Ascending aorta (tissue), 2 donors: ENCODE measurements at regions not wholly inside any gene's neighbourhood (a gene's known extent, or its start where the extent isn't known, plus 50 kb on each side); places are given as distances from the start of the nearest gene placed in this dataset.

Source experiments
- DNase-seq, 2 donors: peaks; one replicate each; pipeline ENCODE4 v3.0.0-alpha.2; 2019; ENCODE audit warnings: low spot score in 2 of 2
- H3K27ac ChIP-seq, 2 donors: fragments of 200-600 bp; sonication (generic); one replicate each; pipeline ENCODE4 v1.5.1; 2016 to 2017; ENCODE audit warnings: mild to moderate bottlenecking in 1 of 2
- H3K27me3 ChIP-seq: fragments of 200-600 bp; sonication (generic); one replicate; pipeline ENCODE4 v1.5.1; 2017
- H3K36me3 ChIP-seq, 2 donors: fragments of 200-600 bp; sonication (generic); one replicate each; pipeline ENCODE4 v1.5.1; 2016
- H3K4me1 ChIP-seq, 2 donors: fragments of 200-600 bp; sonication (generic); one replicate each; pipeline ENCODE4 v1.5.1; 2016 to 2017; ENCODE audit warnings: mild to moderate bottlenecking in 1 of 2
- H3K4me3 ChIP-seq, 2 donors: fragments of 200-600 bp; sonication (generic); one replicate each; pipeline ENCODE4 v1.5.1; 2016 to 2017; ENCODE audit warnings: mild to moderate bottlenecking in 1 of 2
- H3K9me3 ChIP-seq, 2 donors: fragments of 200-600 bp; sonication (generic); one replicate each; pipeline ENCODE4 v1.5.1; 2016
- intact Hi-C: fragments of 100-400 bp; cut with DNase I; formaldehyde crosslinking; loops from one replicate; pipeline ENCODE4 v1.15.1; 2023
- TF ChIP-seq, protein P1 (sequence below), 3 experiments: fragments of 200-600 bp in 2 of 3; fragments of 450-650 bp in 1 of 3; sonication (generic) in 2 of 3; IDR thresholded peaks; one replicate each; pipeline ENCODE4 v1.5.1; 2016 to 2019; ENCODE audit warnings: antibody characterized with exemption in 3 of 3, mild to moderate bottlenecking in 1 of 3, moderate library complexity in 1 of 3

DNA sequence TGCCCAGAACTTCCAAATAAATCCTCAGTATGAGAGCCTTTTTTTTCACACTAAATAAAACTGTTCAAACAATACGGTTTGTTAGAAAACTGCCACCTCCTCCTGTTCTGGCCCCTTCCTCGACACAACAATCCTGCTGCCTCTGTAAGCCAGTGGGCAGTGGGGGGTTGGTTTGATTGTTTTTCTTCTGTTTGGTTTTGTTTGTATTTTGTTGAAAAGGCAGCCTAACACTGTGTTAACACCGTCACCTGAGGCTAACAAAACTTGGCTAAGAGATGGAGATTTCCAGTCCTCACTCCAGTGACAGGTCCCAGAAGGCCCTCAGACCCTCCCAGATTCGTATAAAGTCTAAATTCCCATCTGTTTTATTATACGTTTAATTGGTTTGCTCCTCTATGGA is 402.1 kb downstream of the ZNF521 start:
- no peak for DNase-seq
- no peak overlapping the region for H3K4me3 ChIP-seq
- no peak overlapping the region for H3K27ac ChIP-seq
- no peaks in the 10 kb centered on the region for H3K36me3 ChIP-seq
- TF ChIP-seq, protein P1, sequence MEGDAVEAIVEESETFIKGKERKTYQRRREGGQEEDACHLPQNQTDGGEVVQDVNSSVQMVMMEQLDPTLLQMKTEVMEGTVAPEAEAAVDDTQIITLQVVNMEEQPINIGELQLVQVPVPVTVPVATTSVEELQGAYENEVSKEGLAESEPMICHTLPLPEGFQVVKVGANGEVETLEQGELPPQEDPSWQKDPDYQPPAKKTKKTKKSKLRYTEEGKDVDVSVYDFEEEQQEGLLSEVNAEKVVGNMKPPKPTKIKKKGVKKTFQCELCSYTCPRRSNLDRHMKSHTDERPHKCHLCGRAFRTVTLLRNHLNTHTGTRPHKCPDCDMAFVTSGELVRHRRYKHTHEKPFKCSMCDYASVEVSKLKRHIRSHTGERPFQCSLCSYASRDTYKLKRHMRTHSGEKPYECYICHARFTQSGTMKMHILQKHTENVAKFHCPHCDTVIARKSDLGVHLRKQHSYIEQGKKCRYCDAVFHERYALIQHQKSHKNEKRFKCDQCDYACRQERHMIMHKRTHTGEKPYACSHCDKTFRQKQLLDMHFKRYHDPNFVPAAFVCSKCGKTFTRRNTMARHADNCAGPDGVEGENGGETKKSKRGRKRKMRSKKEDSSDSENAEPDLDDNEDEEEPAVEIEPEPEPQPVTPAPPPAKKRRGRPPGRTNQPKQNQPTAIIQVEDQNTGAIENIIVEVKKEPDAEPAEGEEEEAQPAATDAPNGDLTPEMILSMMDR (IDR thresholded peaks at IDR 0.05), result no peak
- no peaks in the 10 kb centered on the region for H3K4me1 ChIP-seq
- no peaks in the 10 kb centered on the region for H3K27me3 ChIP-seq
- intact Hi-C loops, result no loop called here
- H3K9me3 ChIP-seq, result no peaks in the 10 kb centered on the region

DNA sequence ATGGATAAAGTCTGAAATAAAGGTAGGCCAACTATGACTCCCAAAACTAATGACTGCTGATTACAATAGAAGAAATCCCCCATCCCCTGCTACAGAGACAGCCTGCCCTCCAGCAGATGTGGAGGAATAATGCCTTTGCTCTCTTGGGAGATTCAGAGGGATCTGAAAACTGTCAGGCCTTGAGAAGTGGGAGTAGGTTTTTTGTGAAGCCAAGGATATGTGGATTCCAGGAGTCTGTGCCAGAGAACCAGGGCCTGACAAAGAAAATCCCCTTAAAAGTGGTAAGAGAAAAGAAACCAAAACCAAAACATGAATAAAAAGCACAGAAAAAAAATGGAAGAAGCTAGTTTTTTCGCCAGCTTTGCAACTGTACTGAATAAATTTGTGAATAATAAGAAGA is 397.6 kb downstream of the ZNF521 start:
- Histone ChIP-seq H3K27ac (no peak overlapping the region), H3K4me3 (no peak overlapping the region), H3K9me3 (no peaks in the 10 kb centered on the region), H3K36me3 (no peaks in the 10 kb centered on the region), H3K27me3 (no peaks in the 10 kb centered on the region), H3K4me1 (no peaks in the 10 kb centered on the region)
- TF ChIP-seq, protein P1 (IDR thresholded peaks at IDR 0.05), result no peak
- intact Hi-C loops, result no loop called here
- DNase-seq, result no peak

DNA sequence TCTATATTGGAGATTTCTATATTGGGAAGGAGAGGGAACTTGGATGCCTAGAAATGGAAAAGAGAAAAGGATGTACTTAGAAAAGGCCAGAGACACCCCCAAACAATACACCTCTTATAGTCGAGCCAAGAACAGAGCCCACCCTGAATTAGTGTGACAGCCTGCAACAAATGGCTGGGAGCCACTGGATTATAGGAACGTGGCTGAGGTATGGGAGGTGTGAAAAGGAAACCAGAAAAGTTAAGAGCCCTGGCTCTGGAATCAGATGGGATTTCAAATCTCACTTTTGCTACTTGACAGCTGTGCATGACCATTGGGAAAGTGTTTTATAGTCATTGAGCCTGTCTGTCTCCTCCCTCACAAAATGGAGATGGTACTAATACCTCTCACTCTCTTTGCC is 394.0 kb downstream of the ZNF521 start:
- H3K4me3 ChIP-seq, result no peak overlapping the region
- H3K27me3 ChIP-seq, result no peaks in the 10 kb centered on the region
- H3K4me1 ChIP-seq, result no peaks in the 10 kb centered on the region
- no peaks in the 10 kb centered on the region for H3K36me3 ChIP-seq
- TF ChIP-seq, protein P1 (IDR thresholded peaks at IDR 0.05), result no peak
- H3K9me3 ChIP-seq, result no peaks in the 10 kb centered on the region
- H3K27ac ChIP-seq, result no peak overlapping the region
- no peak for DNase-seq
- intact Hi-C loops, result no loop called here

DNA sequence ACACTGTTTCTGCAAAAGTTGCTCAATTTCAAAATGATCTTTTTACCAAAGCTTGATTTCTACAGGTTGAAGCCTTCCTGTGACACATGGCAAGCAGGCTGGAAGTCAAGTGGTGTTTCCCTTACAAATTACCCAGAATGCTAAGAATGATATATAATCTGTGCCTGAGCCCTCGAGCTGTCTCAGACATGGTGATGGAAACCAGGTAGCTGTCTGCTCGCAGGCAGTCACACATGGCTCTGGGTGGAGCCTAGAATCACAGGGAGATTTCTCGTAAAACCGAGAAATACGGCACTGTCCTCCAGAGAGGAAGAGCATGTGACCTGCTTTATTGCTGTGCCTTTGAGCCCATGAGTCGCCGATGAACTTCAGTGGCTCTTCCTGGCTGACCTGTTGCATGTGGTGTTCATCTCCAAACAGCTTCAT is 392.9 kb downstream of the ZNF521 start:
- TF ChIP-seq, protein P1 (IDR thresholded peaks at IDR 0.05), result no peak
- H3K36me3 ChIP-seq, result no peaks in the 10 kb centered on the region
- H3K4me3 ChIP-seq, result no peak overlapping the region
- no peaks in the 10 kb centered on the region for H3K9me3 ChIP-seq
- intact Hi-C loops, result no loop called here
- no peak for DNase-seq
- H3K27ac ChIP-seq, result no peak overlapping the region
- H3K27me3 ChIP-seq, result no peaks in the 10 kb centered on the region
- H3K4me1 ChIP-seq, result no peaks in the 10 kb centered on the region

DNA sequence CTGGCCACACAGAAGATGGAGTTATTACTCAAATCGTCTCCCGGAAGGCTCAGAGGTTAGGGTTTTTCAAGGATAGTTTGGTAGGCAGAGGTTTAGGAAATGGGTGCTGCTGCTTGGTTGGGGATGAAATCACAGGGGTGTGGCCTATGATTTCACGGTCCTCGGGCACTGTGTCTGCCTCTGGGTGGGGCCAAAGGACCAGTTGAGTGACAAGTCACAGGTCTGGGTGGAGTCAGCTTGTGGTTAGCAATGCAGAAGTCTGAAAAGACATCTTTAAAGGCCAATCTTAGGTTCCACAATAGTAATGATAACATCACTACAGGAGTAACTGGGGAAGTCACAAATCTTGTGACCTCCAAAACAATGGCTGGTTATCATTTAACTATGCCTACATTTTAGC is 387.8 kb downstream of the ZNF521 start:
- H3K4me3 ChIP-seq, result no peak overlapping the region
- no peaks in the 10 kb centered on the region for H3K4me1 ChIP-seq
- no peaks in the 10 kb centered on the region for H3K36me3 ChIP-seq
- no peaks in the 10 kb centered on the region for H3K27me3 ChIP-seq
- TF ChIP-seq, protein P1 (IDR thresholded peaks at IDR 0.05), result no peak
- intact Hi-C loops, result no loop called here
- H3K9me3 ChIP-seq, result no peaks in the 10 kb centered on the region
- no peak overlapping the region for H3K27ac ChIP-seq
- no peak for DNase-seq

DNA sequence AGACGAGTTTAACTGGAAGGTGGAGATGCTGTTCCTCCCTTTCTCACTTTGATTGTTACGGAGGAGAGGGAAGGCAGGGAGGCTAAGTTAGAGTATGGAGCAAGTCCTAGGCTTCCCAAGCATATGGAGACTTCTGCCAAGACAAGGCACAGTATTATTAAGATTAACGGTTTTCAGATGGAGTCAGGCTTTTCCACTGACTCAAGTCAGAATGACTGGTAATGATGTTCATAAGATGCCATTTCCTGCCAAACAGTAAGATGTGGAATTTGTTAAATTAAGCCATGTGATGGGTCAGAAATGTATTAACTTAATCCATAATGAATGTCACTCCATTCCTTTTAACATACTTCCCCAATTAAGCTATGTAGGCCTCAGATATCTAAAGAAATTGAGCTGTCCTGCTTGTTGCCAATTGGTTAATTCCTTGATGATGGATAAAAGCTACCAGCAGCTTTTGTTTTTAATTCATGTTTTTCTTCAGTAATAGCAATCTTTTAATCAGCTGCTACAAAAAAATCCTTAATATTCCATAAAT is 383.7 kb downstream of the ZNF521 start:
- no peaks in the 10 kb centered on the region for H3K9me3 ChIP-seq
- H3K4me3 ChIP-seq, result no peak overlapping the region
- H3K27ac ChIP-seq, result no peak overlapping the region
- no peak for DNase-seq
- no peaks in the 10 kb centered on the region for H3K36me3 ChIP-seq
- H3K27me3 ChIP-seq, result no peaks in the 10 kb centered on the region
- no peaks in the 10 kb centered on the region for H3K4me1 ChIP-seq
- TF ChIP-seq, protein P1 (IDR thresholded peaks at IDR 0.05), result no peak
- intact Hi-C loops, result no loop called here
